Heart right ventricle (tissue), 16 donors: ENCODE measurements at regions not wholly inside any gene's neighbourhood (a gene's known extent, or its start where the extent isn't known, plus 50 kb on each side); places are given as distances from the start of the nearest gene placed in this dataset.

Experiments
- ATAC-seq, 8 donors: fragments of 200-7000 bp; cut with Tn5 transposase; one replicate each; pipeline ENCODE4 v1.9.1; 2020; ENCODE audit warnings: mild to moderate bottlenecking in 8 of 8, moderate library complexity in 8 of 8, moderate number of reproducible peaks in 1 of 8
- DNase-seq, 2 donors: peaks; one replicate each; pipeline ENCODE4 v3.0.0-alpha.2; 2020
- H3K27ac ChIP-seq, 10 donors: fragments of 200-600 bp; sonication (generic) in 2 of 10; one replicate each; pipeline versions ENCODE4 v1.5.0 to v1.8.0; 2020 to 2022; ENCODE audit warnings: mild to moderate bottlenecking in 3 of 10
- H3K27me3 ChIP-seq, 7 donors: fragments of 200-600 bp; one replicate each; pipeline ENCODE4 v1.8.0; 2021 to 2022; ENCODE audit warnings: mild to moderate bottlenecking in 2 of 7
- H3K36me3 ChIP-seq, 9 donors: fragments of 200-600 bp; sonication (generic) in 1 of 9; one replicate each; pipeline versions ENCODE4 v1.5.0 to v1.8.0; 2020 to 2022; ENCODE audit warnings: mild to moderate bottlenecking in 2 of 9
- H3K4me1 ChIP-seq, 9 donors: fragments of 200-600 bp; sonication (generic) in 1 of 9; one replicate each; pipeline versions ENCODE4 v1.5.0 to v1.8.0; 2020 to 2022; ENCODE audit warnings: mild to moderate bottlenecking in 4 of 9
- H3K4me3 ChIP-seq, 10 donors: fragments of 200-600 bp; sonication (generic) in 2 of 10; one replicate each; pipeline versions ENCODE4 v1.5.0 to v1.8.0; 2020 to 2022; ENCODE audit warnings: mild to moderate bottlenecking in 7 of 10, moderate library complexity in 2 of 10
- H3K9me3 ChIP-seq, 11 donors: fragments of 200-600 bp in 10 of 11; sonication (generic) in 2 of 11; one replicate each; pipeline versions ENCODE4 v1.5.0 to v1.8.0; 2013 to 2022; ENCODE audit warnings: mild to moderate bottlenecking in 2 of 11, control low read depth in 1 of 11, moderate library complexity in 1 of 11
- WGBS, 2 donors: extraction: QIAGEN DNeasy Blood & Tissue Kit; methylation state at CpG; one replicate each; pipeline ENCODE4 v1.1.7; 2013; ENCODE audit warnings: inconsistent platforms in 1 of 2; 5-methylcytosine and 5-hydroxymethylcytosine counted together
- intact Hi-C, 10 donors: fragments of 100-400 bp; cut with DNase I; formaldehyde crosslinking; loops; one replicate each; pipeline versions ENCODE4 v1.11.1 to v1.14.2; 2022
- TF ChIP-seq, protein P1 (sequence below), 9 donors: fragments of 200-600 bp; sonication (generic) in 2 of 9; IDR thresholded peaks; one replicate each; pipeline versions ENCODE4 v1.5.0 to v1.8.0; 2021 to 2022; ENCODE audit warnings: antibody characterized with exemption in 9 of 9, mild to moderate bottlenecking in 5 of 9, moderate library complexity in 1 of 9
- donor health status: Arrhythmogenic right ventricular cardiomyopathy.
- donor health status: ischemic (EF 13 %, LVEDD 7.1; RV severe dilation, severe dysfunction).
- donor health status: healthy with polysubstance abuse.
- donor health status: DM: no; HTN: yes; CAD: no.
- donor health status: DM: no; HTN: no; CAD: no.
- donor health status: ischemic (EF 25% LVEDD 6.9; RV normal size, moderate dysfunction).
- donor health status: ischemic (EF 25% LVEDD 5.7; RV mildly dilated, moderate dysfunction).
- donor health status: healthy.
- donor health status: DM: yes; HTN: yes; CAD: no.
- donor health status: Ischemic cardiomyopathy.
- donor health status: ischemic (EF 35%, LVEDD 5.7; RV mildly dilated, moderate dysfunction).
- donor health status: nonischemic (EF 11% LVEDD 7.7; RV severe dilation, severe dysfunction).
- donor health status: DM: yes; HTN: yes; CAD: no.
- donor health status: PGD.
- donor health status: ischemic (EF 29% LVEDD 5.4; RV normal size, mild dysfunction).
- donor health status: nonischemic (EF 23%, LVEDD 6.1; RV moderate dilation, normal function).

DNA sequence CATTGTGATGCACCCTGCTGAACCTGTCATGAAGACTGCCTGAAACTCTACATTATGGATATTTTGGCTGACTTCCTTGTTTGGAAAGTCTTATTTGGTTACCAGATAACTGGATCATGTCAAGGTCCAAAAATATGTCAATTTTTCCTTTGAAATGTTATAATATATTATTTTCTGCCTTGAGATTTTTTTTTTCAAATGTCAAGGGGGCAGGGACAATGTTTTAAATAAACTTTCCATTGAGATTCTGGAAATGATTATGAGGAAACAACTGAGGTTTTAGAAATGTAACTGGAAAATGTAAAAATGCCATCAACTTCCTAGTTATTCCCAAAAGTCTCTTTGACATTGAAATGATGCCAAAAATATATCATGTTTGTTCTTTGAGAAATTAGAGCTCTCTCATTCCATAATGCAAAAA, 117.0 kb downstream of the RFC3 start:
- peaks cover 0 to 21% (median 0%) of the 10 kb centered on the region in 9 donors for H3K4me1 ChIP-seq
- H3K27me3 ChIP-seq = no peaks in the 10 kb centered on the region
- H3K27ac ChIP-seq = no peak overlapping the region
- DNase-seq (no peak), ATAC-seq (no peak)
- no peak overlapping the region for H3K4me3 ChIP-seq
- TF ChIP-seq, protein P1, sequence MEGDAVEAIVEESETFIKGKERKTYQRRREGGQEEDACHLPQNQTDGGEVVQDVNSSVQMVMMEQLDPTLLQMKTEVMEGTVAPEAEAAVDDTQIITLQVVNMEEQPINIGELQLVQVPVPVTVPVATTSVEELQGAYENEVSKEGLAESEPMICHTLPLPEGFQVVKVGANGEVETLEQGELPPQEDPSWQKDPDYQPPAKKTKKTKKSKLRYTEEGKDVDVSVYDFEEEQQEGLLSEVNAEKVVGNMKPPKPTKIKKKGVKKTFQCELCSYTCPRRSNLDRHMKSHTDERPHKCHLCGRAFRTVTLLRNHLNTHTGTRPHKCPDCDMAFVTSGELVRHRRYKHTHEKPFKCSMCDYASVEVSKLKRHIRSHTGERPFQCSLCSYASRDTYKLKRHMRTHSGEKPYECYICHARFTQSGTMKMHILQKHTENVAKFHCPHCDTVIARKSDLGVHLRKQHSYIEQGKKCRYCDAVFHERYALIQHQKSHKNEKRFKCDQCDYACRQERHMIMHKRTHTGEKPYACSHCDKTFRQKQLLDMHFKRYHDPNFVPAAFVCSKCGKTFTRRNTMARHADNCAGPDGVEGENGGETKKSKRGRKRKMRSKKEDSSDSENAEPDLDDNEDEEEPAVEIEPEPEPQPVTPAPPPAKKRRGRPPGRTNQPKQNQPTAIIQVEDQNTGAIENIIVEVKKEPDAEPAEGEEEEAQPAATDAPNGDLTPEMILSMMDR (IDR thresholded peaks at IDR 0.05) = no peak
- H3K9me3 ChIP-seq = no peaks in the 10 kb centered on the region
- intact Hi-C loops = loop anchor here (2.0 to 10.0 kb wide), 8 partner anchors 133 to 1227 kb away; no protein-coding TSS in a partner anchor
- H3K36me3 ChIP-seq = no peaks in the 10 kb centered on the region

DNA sequence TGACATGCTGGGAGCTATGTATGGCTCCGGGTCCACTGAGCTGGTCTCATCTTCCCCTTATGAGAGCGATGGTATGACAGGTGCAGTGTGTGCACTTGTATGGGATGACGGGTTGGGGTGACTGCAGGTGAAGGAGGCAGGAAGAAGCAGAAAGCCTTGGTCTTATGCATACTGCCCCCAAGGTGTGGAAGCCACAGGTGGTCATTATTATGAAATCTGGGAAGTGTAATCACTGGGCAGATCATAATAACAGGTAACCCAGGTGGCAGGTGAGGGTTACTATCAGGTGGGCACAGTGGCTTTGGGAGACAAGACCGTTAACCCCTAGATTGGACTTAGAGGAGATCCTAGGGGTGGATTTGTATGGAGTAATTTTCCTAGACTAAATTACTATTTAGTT, 118.0 kb downstream of the RFC3 start:
- TF ChIP-seq, protein P1 (IDR thresholded peaks at IDR 0.05) = no peak
- DNase-seq (no peak), ATAC-seq (no peak)

DNA sequence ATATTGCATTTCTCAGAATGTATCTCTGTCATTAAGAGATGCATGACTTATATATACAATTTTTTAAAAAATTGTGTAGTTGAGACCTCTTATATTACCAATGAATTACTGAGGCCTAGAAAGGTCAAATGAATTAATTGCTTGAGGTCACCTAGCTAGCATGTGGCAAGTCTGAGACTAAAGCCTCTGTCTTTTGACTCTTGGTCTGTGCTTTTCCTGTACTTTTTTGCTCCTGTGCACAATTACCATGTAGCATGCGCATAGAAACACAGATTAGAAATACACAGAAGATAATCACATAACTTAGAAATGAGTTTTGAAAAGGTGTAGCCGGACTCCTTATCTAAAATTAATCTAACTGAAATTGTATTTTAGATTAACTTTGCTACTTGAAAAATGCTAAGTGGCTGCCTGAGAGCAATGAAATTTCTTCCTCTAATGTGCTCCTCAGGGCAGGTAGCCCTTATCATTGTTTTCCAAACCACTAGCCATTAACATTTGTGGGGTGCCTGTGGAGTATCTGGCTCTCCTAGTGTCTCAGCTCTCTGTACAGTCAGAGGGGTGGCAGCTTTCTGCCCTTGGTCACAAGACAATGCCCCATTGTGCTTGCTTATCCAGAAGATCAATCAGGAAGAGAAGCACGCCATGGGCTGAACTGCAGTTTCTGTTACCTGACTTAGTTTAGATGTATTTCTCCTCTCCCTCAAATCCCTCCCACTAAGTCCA, 119.6 kb downstream of the RFC3 start:
- H3K27ac ChIP-seq = peak overlapping the region in 1 of 10 donors; percentile 4
- H3K36me3 ChIP-seq = no peaks in the 10 kb centered on the region
- ATAC-seq (peak in 3 of 8 donors; percentile 35 to 39 (median 35)), DNase-seq (no peak)
- no peaks in the 10 kb centered on the region for H3K9me3 ChIP-seq
- intact Hi-C loops = loop anchor here in 2 of 10 donors (5.0 to 10.0 kb wide), 2 partner anchors 585 to 1217 kb away; no protein-coding TSS in a partner anchor
- H3K4me1 ChIP-seq = peaks cover 0 to 21% (median 0%) of the 10 kb centered on the region in 9 donors
- no peak overlapping the region for H3K4me3 ChIP-seq
- WGBS, 2 donors = 80 to 85% methylated on average over 3 of the region's 3 CpGs
- TF ChIP-seq, protein P1 (IDR thresholded peaks at IDR 0.05) = no peak
- no peaks in the 10 kb centered on the region for H3K27me3 ChIP-seq

More for the DNA sequence above, 118.0 kb downstream of the RFC3 start:
- no peaks in the 10 kb centered on the region for H3K27me3 ChIP-seq
- 95 to 99% methylated on average over 4 of the region's 4 CpGs for WGBS, 2 donors
- peaks cover 0 to 21% (median 0%) of the 10 kb centered on the region in 9 donors for H3K4me1 ChIP-seq
- no peak overlapping the region for H3K27ac ChIP-seq
- no peaks in the 10 kb centered on the region for H3K36me3 ChIP-seq
- intact Hi-C loops = loop anchor here in 3 of 10 donors (2.0 to 10.0 kb wide), 3 partner anchors 141 to 1219 kb away; no protein-coding TSS in a partner anchor
- H3K4me3 ChIP-seq = no peak overlapping the region
- H3K9me3 ChIP-seq = no peaks in the 10 kb centered on the region

DNA sequence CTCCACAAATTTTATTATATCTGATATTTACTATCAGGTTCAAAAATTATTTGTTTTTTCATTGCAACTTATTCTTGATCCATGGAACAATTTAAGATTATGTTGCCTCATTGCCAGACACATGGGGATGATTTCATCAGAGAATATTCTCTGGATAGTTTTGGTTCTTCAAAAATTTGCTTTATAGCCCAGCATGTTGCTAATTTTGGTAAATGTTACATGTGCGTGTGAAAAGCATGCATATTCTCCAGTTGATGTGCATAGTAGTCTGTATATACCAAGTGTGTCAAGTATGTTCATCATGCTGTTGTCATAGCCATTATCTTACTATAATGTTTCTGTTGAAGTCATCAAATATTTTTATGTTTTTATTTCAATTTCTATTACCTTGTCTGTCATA, 122.3 kb downstream of the RFC3 start:
- ATAC-seq (no peak), DNase-seq (no peak)
- Histone ChIP-seq H3K9me3 (no peaks in the 10 kb centered on the region), H3K27ac (no peak overlapping the region), H3K4me3 (no peak overlapping the region), H3K27me3 (no peaks in the 10 kb centered on the region), H3K4me1 (peaks cover 0 to 8% (median 0%) of the 10 kb centered on the region in 9 donors), H3K36me3 (no peaks in the 10 kb centered on the region)
- TF ChIP-seq, protein P1 (IDR thresholded peaks at IDR 0.05) = no peak
- intact Hi-C loops = loop anchor here in 2 of 10 donors (10.0 kb wide), 1 partner anchor 135 kb away; no protein-coding TSS in a partner anchor
- 86 to 96% methylated on average over 1 of the region's 1 CpG for WGBS, 2 donors
